ENCODE measurements at regions not wholly inside any gene's neighbourhood (a gene's known extent, or its start where the extent isn't known, plus 50 kb on each side); places are given as distances from the start of the nearest gene placed in this dataset.

GRCh38 chr11:19599681-19600080 lies 113.0 kb upstream of the NAV2 start:
- no peak for TF ChIP-seq CTCF (IDR thresholded peaks at IDR 0.05)
- TF ChIP-seq POLR2A (IDR thresholded peaks at IDR 0.05), result no peak
- TF ChIP-seq EP300 (IDR thresholded peaks at IDR 0.05), result no peak
- TF ChIP-seq POLR2AphosphoS5 (IDR thresholded peaks at IDR 0.05), result no peak

Data from upper lobe of left lung (tissue), 4 donors.